Karpas-422 (cell line): ENCODE measurements at regions not wholly inside any gene's neighbourhood (a gene's known extent, or its start where the extent isn't known, plus 50 kb on each side); places are given as distances from the start of the nearest gene placed in this dataset.

ENCODE experiments used
- DNase-seq: peaks from one replicate; pipeline ENCODE4 v3.0.0-alpha.2; 2015
- H2AFZ ChIP-seq: fragments of 200-600 bp; sonication (generic); 2 replicates; pipeline ENCODE4 v1.6.1; 2014; ENCODE audit warnings: antibody characterized with exemption, low read length, mixed read lengths
- H3K27ac ChIP-seq: fragments of 200-600 bp; sonication (generic); 2 replicates; pipeline ENCODE4 v1.5.1; 2014; ENCODE audit warnings: mild to moderate bottlenecking, low read length, moderate library complexity
- H3K27me3 ChIP-seq: fragments of 200-600 bp; sonication (generic); 2 replicates; pipeline ENCODE4 v1.6.1; 2014; ENCODE audit warnings: low read length, mixed read lengths
- H3K36me3 ChIP-seq: fragments of 200-600 bp; sonication (generic); 2 replicates; pipeline ENCODE4 v1.6.1; 2014; ENCODE audit warnings: low read length, mixed read lengths; ENCODE audit not compliant: insufficient read depth
- H3K4me1 ChIP-seq: fragments of 200-600 bp; sonication (generic); 2 replicates; pipeline ENCODE4 v1.6.1; 2014; ENCODE audit warnings: mild to moderate bottlenecking, low read length, mixed read lengths
- H3K4me2 ChIP-seq: fragments of 200-600 bp; sonication (generic); 2 replicates; pipeline ENCODE4 v1.6.1; 2014; ENCODE audit warnings: low read length, low read depth, mild to moderate bottlenecking; ENCODE audit not compliant: poor library complexity, severe bottlenecking
- H3K4me3 ChIP-seq: fragments of 200-600 bp; sonication (generic); 2 replicates; pipeline ENCODE4 v1.5.1; 2014; ENCODE audit warnings: mild to moderate bottlenecking, antibody characterized with exemption, low read length, mixed read lengths
- H3K79me2 ChIP-seq: fragments of 200-600 bp; sonication (generic); 2 replicates; pipeline ENCODE4 v1.6.1; 2014; ENCODE audit warnings: mild to moderate bottlenecking, low read length, mixed read lengths
- H3K9ac ChIP-seq: fragments of 200-600 bp; sonication (generic); 2 replicates; pipeline ENCODE4 v1.6.0; 2014; ENCODE audit warnings: low read length
- H3K9me2 ChIP-seq: fragments of 200-600 bp; sonication (generic), shearing (Covaris generic); replicated peaks from 2 replicates; pipeline ENCODE4 v1.6.0; 2014; ENCODE audit warnings: mild to moderate bottlenecking, low read length, moderate library complexity; ENCODE audit not compliant: insufficient read depth
- H3K9me3 ChIP-seq: fragments of 300-700, 200-600 bp; sonication (generic); 2 replicates; pipeline ENCODE4 v1.6.1; 2014; ENCODE audit warnings: low read length, mixed read lengths
- H4K20me1 ChIP-seq: fragments of 200-600 bp; sonication (generic); 2 replicates; pipeline ENCODE4 v1.6.1; 2014; ENCODE audit warnings: mild to moderate bottlenecking, antibody characterized with exemption, low read length, low read depth; ENCODE audit not compliant: insufficient read depth

- H3K9me2 ChIP-seq, result no peaks in the 10 kb centered on the region
- H3K27me3 ChIP-seq, result no peaks in the 10 kb centered on the region
- no peak overlapping the region for H3K9ac ChIP-seq
- H3K4me2 ChIP-seq, result no peak overlapping the region
- H3K4me3 ChIP-seq, result no peak overlapping the region
- no peaks in the 10 kb centered on the region for H3K9me3 ChIP-seq
- H3K36me3 ChIP-seq, result no peaks in the 10 kb centered on the region
- no peaks in the 10 kb centered on the region for H4K20me1 ChIP-seq
- H2AFZ ChIP-seq, result no peak overlapping the region
- H3K4me1 ChIP-seq, result no peaks in the 10 kb centered on the region
- H3K79me2 ChIP-seq, result no peaks in the 10 kb centered on the region
- no peak overlapping the region for H3K27ac ChIP-seq
- DNase-seq, result no peak
These were observed 403.4 kb upstream of the SUCLG2 start for GRCh38 chr3:68057637-68058320.

DNA sequence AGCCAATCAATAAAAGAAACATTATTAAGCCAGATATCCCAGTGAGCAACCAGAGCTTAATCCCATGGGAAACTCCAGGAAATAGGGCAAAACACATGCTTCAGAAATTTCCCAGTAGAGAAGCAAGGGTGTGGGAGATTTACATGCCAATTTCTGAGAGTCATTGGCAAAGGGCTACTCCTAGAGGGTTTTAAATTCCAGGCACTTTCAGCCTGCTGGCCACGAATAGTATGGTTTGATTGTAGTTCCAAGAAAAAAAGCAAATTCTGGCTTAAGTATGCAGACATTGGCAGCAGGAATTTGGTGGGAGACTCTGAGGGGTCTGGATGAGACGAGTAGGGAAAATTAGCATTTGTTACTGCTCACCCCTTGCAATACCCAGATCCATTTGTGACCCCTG is 402.1 kb upstream of the SUCLG2 start:
- H3K4me1 ChIP-seq, result no peaks in the 10 kb centered on the region
- no peaks in the 10 kb centered on the region for H3K9me3 ChIP-seq
- H2AFZ ChIP-seq, result no peak overlapping the region
- no peaks in the 10 kb centered on the region for H3K27me3 ChIP-seq
- no peaks in the 10 kb centered on the region for H3K9me2 ChIP-seq
- H4K20me1 ChIP-seq, result no peaks in the 10 kb centered on the region
- H3K9ac ChIP-seq, result no peak overlapping the region
- DNase-seq, result no peak
- no peaks in the 10 kb centered on the region for H3K79me2 ChIP-seq
- H3K36me3 ChIP-seq, result no peaks in the 10 kb centered on the region
- no peak overlapping the region for H3K4me2 ChIP-seq
- no peak overlapping the region for H3K27ac ChIP-seq
- H3K4me3 ChIP-seq, result no peak overlapping the region

GRCh38 chr3:68055215-68055614 is 400.8 kb upstream of the SUCLG2 start:
- H3K9me3 ChIP-seq, result no peaks in the 10 kb centered on the region
- H3K4me1 ChIP-seq, result no peaks in the 10 kb centered on the region
- no peaks in the 10 kb centered on the region for H3K9me2 ChIP-seq
- no peak overlapping the region for H3K9ac ChIP-seq
- H3K4me3 ChIP-seq, result no peak overlapping the region
- no peak overlapping the region for H3K4me2 ChIP-seq
- no peaks in the 10 kb centered on the region for H4K20me1 ChIP-seq
- no peaks in the 10 kb centered on the region for H3K36me3 ChIP-seq
- no peaks in the 10 kb centered on the region for H3K79me2 ChIP-seq
- DNase-seq, result no peak
- no peaks in the 10 kb centered on the region for H3K27me3 ChIP-seq
- no peak overlapping the region for H2AFZ ChIP-seq
- H3K27ac ChIP-seq, result no peak overlapping the region

DNA sequence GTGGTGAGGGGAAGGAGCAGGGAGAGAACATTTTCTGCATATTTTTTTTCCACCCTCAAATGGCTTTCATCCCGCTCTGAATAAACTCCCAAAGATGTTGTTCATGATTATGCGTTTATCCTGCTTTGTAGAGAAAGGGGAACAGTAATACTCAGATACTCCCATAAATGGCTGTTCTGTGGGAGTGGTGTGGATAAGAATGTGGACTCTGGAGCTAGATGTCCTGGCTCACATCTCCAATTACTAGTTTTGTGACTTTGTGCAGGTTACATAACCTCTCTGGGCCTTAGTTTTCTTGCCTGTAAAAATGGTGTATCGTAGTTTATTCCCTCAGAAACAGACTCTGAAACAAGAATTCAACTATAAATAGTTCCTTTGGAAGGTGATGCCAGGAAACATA is 395.4 kb upstream of the SUCLG2 start:
- Histone ChIP-seq H3K4me3 (no peak overlapping the region), H3K27ac (no peak overlapping the region), H3K79me2 (no peaks in the 10 kb centered on the region), H3K9me2 (no peaks in the 10 kb centered on the region), H3K9me3 (no peaks in the 10 kb centered on the region), H3K36me3 (no peaks in the 10 kb centered on the region), H2AFZ (no peak overlapping the region), H3K27me3 (no peaks in the 10 kb centered on the region), H3K9ac (no peak overlapping the region), H3K4me2 (no peak overlapping the region), H3K4me1 (no peaks in the 10 kb centered on the region), H4K20me1 (no peaks in the 10 kb centered on the region)
- DNase-seq, result no peak

- Histone ChIP-seq H3K27ac (no peak overlapping the region), H3K9me3 (no peaks in the 10 kb centered on the region), H2AFZ (no peak overlapping the region), H4K20me1 (no peaks in the 10 kb centered on the region), H3K27me3 (no peaks in the 10 kb centered on the region), H3K9ac (no peak overlapping the region), H3K4me1 (no peaks in the 10 kb centered on the region), H3K4me2 (no peak overlapping the region), H3K9me2 (no peaks in the 10 kb centered on the region), H3K79me2 (no peaks in the 10 kb centered on the region), H3K4me3 (no peak overlapping the region), H3K36me3 (no peaks in the 10 kb centered on the region)
- no peak for DNase-seq
These were observed 391.6 kb upstream of the SUCLG2 start for GRCh38 chr3:68045976-68046375.

GRCh38 chr3:68033867-68034266 is 379.5 kb upstream of the SUCLG2 start:
- Histone ChIP-seq H3K4me2 (no peak overlapping the region), H3K27ac (no peak overlapping the region), H3K9me3 (no peaks in the 10 kb centered on the region), H3K4me1 (no peaks in the 10 kb centered on the region), H3K9ac (no peak overlapping the region), H3K27me3 (no peaks in the 10 kb centered on the region), H3K36me3 (no peaks in the 10 kb centered on the region), H4K20me1 (no peaks in the 10 kb centered on the region), H3K9me2 (no peaks in the 10 kb centered on the region), H3K79me2 (no peaks in the 10 kb centered on the region), H3K4me3 (no peak overlapping the region), H2AFZ (no peak overlapping the region)
- no peak for DNase-seq

- Histone ChIP-seq H3K27me3 (no peaks in the 10 kb centered on the region), H3K79me2 (no peaks in the 10 kb centered on the region), H3K9me3 (no peaks in the 10 kb centered on the region), H3K4me2 (no peak overlapping the region), H4K20me1 (no peaks in the 10 kb centered on the region), H2AFZ (no peak overlapping the region), H3K27ac (no peak overlapping the region), H3K36me3 (no peaks in the 10 kb centered on the region), H3K4me1 (no peaks in the 10 kb centered on the region), H3K4me3 (no peak overlapping the region), H3K9ac (no peak overlapping the region), H3K9me2 (no peaks in the 10 kb centered on the region)
- DNase-seq, result no peak
These were observed 377.8 kb upstream of the SUCLG2 start for GRCh38 chr3:68032209-68032608.

DNA sequence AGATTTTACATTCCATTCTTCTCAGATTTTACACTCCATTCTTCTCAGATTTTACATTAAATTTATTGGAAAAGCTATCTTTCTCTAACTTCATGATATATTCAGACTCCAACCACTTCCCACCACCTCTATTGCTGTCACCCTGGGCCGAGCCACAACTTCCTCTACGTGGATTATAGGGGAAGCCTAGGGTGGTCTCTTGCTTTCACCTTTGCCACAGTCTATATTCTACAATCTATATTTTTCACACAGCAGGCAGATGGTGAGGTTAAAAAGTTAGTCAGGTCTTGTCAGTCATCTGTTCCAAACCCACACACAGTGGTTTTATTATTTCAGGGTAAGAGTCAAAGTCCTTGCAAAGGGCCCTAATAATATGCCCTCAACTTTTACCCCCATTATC is 370.8 kb upstream of the SUCLG2 start:
- Histone ChIP-seq H3K36me3 (no peaks in the 10 kb centered on the region), H3K9ac (no peak overlapping the region), H3K4me2 (no peak overlapping the region), H3K9me3 (no peaks in the 10 kb centered on the region), H3K27me3 (no peaks in the 10 kb centered on the region), H2AFZ (no peak overlapping the region), H4K20me1 (no peaks in the 10 kb centered on the region), H3K4me3 (no peak overlapping the region), H3K4me1 (no peaks in the 10 kb centered on the region), H3K79me2 (no peaks in the 10 kb centered on the region), H3K27ac (no peak overlapping the region), H3K9me2 (no peaks in the 10 kb centered on the region)
- no peak for DNase-seq

GRCh38 chr3:68019876-68020275 is 365.5 kb upstream of the SUCLG2 start:
- Histone ChIP-seq H3K9me3 (no peaks in the 10 kb centered on the region), H3K79me2 (no peaks in the 10 kb centered on the region), H3K27me3 (no peaks in the 10 kb centered on the region), H3K9me2 (no peaks in the 10 kb centered on the region), H3K4me1 (no peaks in the 10 kb centered on the region), H3K4me3 (no peak overlapping the region), H2AFZ (no peak overlapping the region), H4K20me1 (no peaks in the 10 kb centered on the region), H3K36me3 (no peaks in the 10 kb centered on the region), H3K4me2 (no peak overlapping the region), H3K27ac (no peak overlapping the region), H3K9ac (no peak overlapping the region)
- DNase-seq, result no peak
